Esophagus muscularis mucosa (tissue), 4 donors: ENCODE measurements at regions not wholly inside any gene's neighbourhood (a gene's known extent, or its start where the extent isn't known, plus 50 kb on each side); places are given as distances from the start of the nearest gene placed in this dataset.

ENCODE experiments used
- DNase-seq: peaks from one replicate; pipeline ENCODE4 v3.0.0-alpha.2; 2017; ENCODE audit errors: extremely low spot score
- H3K27ac ChIP-seq, 4 donors: fragments of 200-600 bp; sonication (generic); replicated peaks in 1 of 4; 1 replicate in 3 of 4; 2 replicates in 1 of 4; pipeline ENCODE4 v1.5.1; 2016 to 2019; ENCODE audit warnings: mild to moderate bottlenecking in 1 of 4
- H3K27me3 ChIP-seq, 4 donors: fragments of 200-600 bp; sonication (generic); one replicate each; pipeline versions ENCODE4 v1.5.1 to v1.6.0; 2016 to 2019
- H3K36me3 ChIP-seq, 4 donors: fragments of 200-600 bp; sonication (generic); one replicate each; pipeline ENCODE4 v1.5.1; 2016 to 2019
- H3K4me1 ChIP-seq, 4 donors: fragments of 200-600 bp; sonication (generic); one replicate each; pipeline ENCODE4 v1.5.1; 2016 to 2019
- H3K4me3 ChIP-seq, 4 donors: fragments of 200-600 bp; sonication (generic); 1 replicate in 2 of 4; 2 replicates in 2 of 4; pipeline ENCODE4 v1.5.1; 2016 to 2019; ENCODE audit warnings: mild to moderate bottlenecking in 4 of 4, moderate library complexity in 1 of 4
- H3K9me3 ChIP-seq, 4 donors: fragments of 200-600 bp; sonication (generic); 1 replicate in 3 of 4; 2 replicates in 1 of 4; pipeline ENCODE4 v1.5.1; 2016 to 2019
- CTCF ChIP-seq, 3 experiments: fragments of 200-600 bp in 2 of 3; fragments of 450-650 bp in 1 of 3; sonication (generic) in 2 of 3; IDR thresholded peaks; one replicate each; pipeline ENCODE4 v1.5.1; 2017 to 2019; ENCODE audit warnings: antibody characterized with exemption in 3 of 3, mild to moderate bottlenecking in 2 of 3, moderate library complexity in 1 of 3
- EP300 ChIP-seq: sonication (generic); formaldehyde crosslinking; IDR thresholded peaks from one replicate; pipeline ENCODE4 v1.6.1; 2017; ENCODE audit warnings: antibody characterized with exemption
- POLR2A ChIP-seq: fragments of 450-650 bp; IDR thresholded peaks from one replicate; pipeline ENCODE4 v1.6.1; 2017; ENCODE audit warnings: antibody characterized with exemption, moderate library complexity, mild to moderate bottlenecking, low read depth
- POLR2AphosphoS5 ChIP-seq, 2 donors: sonication (generic); formaldehyde crosslinking; IDR thresholded peaks; one replicate each; pipeline ENCODE4 v1.6.1; 2017; ENCODE audit warnings: antibody characterized with exemption in 2 of 2
- WGBS: methylation state at CpG from one replicate; pipeline ENCODE4 v1.1.5; 2018; 5-methylcytosine and 5-hydroxymethylcytosine counted together
- intact Hi-C: fragments of 100-400 bp; cut with DNase I; formaldehyde crosslinking; loops from one replicate; pipeline ENCODE4 v1.15.1; 2023

GRCh38 chr14:83816761-83817160 is 1713.2 kb upstream of the FLRT2 start:
- WGBS = 74% methylated on average over 6 of the region's 6 CpGs
- no peak overlapping the region for H3K27ac ChIP-seq
- H3K4me1 ChIP-seq = no peaks in the 10 kb centered on the region
- no peaks in the 10 kb centered on the region for H3K36me3 ChIP-seq
- H3K4me3 ChIP-seq = no peak overlapping the region
- TF ChIP-seq POLR2A (no peak), POLR2AphosphoS5 (IDR thresholded peaks at IDR 0.05) (no peak), CTCF (IDR thresholded peaks at IDR 0.05) (no peak), EP300 (no peak)
- no peak for DNase-seq
- no peaks in the 10 kb centered on the region for H3K27me3 ChIP-seq
- intact Hi-C loops = no loop called here
- no peaks in the 10 kb centered on the region for H3K9me3 ChIP-seq

GRCh38 chr14:83825843-83826242 is 1704.1 kb upstream of the FLRT2 start:
- intact Hi-C loops = no loop called here
- Histone ChIP-seq H3K27ac (no peak overlapping the region), H3K4me3 (no peak overlapping the region), H3K4me1 (no peaks in the 10 kb centered on the region), H3K36me3 (no peaks in the 10 kb centered on the region), H3K27me3 (no peaks in the 10 kb centered on the region), H3K9me3 (no peaks in the 10 kb centered on the region)
- WGBS = 90% methylated on average over 3 of the region's 3 CpGs
- no peak for DNase-seq
- TF ChIP-seq CTCF (IDR thresholded peaks at IDR 0.05) (no peak), POLR2A (no peak), POLR2AphosphoS5 (IDR thresholded peaks at IDR 0.05) (no peak), EP300 (no peak)

- Histone ChIP-seq H3K27me3 (no peaks in the 10 kb centered on the region), H3K36me3 (no peaks in the 10 kb centered on the region), H3K4me3 (no peak overlapping the region), H3K4me1 (no peaks in the 10 kb centered on the region), H3K27ac (no peak overlapping the region), H3K9me3 (no peaks in the 10 kb centered on the region)
- intact Hi-C loops = no loop called here
- TF ChIP-seq POLR2AphosphoS5 (IDR thresholded peaks at IDR 0.05) = no peak
- TF ChIP-seq CTCF (IDR thresholded peaks at IDR 0.05) = no peak
- TF ChIP-seq EP300 = no peak
- TF ChIP-seq POLR2A = no peak
- WGBS = 65% methylated on average over 6 of the region's 6 CpGs
- DNase-seq = no peak
Measured at GRCh38 chr14:83826838-83827237, 1703.1 kb upstream of the FLRT2 start.

GRCh38 chr14:83827383-83827782 is 1702.6 kb upstream of the FLRT2 start:
- DNase-seq = no peak
- WGBS = 72% methylated on average over 3 of the region's 3 CpGs
- Histone ChIP-seq H3K9me3 (no peaks in the 10 kb centered on the region), H3K4me1 (no peaks in the 10 kb centered on the region), H3K4me3 (no peak overlapping the region), H3K27ac (no peak overlapping the region), H3K36me3 (no peaks in the 10 kb centered on the region), H3K27me3 (no peaks in the 10 kb centered on the region)
- TF ChIP-seq POLR2AphosphoS5 (IDR thresholded peaks at IDR 0.05) = no peak
- no peak for TF ChIP-seq CTCF (IDR thresholded peaks at IDR 0.05)
- TF ChIP-seq POLR2A = no peak
- no peak for TF ChIP-seq EP300
- intact Hi-C loops = no loop called here

- no peak for DNase-seq
- WGBS = 85% methylated on average over 2 of the region's 2 CpGs
- H3K36me3 ChIP-seq = no peaks in the 10 kb centered on the region
- no peaks in the 10 kb centered on the region for H3K4me1 ChIP-seq
- H3K27ac ChIP-seq = no peak overlapping the region
- H3K4me3 ChIP-seq = no peak overlapping the region
- H3K9me3 ChIP-seq = no peaks in the 10 kb centered on the region
- intact Hi-C loops = no loop called here
- TF ChIP-seq CTCF (IDR thresholded peaks at IDR 0.05) = no peak
- TF ChIP-seq EP300 = no peak
- TF ChIP-seq POLR2A = no peak
- TF ChIP-seq POLR2AphosphoS5 (IDR thresholded peaks at IDR 0.05) = no peak
- H3K27me3 ChIP-seq = no peaks in the 10 kb centered on the region
Measured at GRCh38 chr14:83828406-83828805, 1701.5 kb upstream of the FLRT2 start.
